ENCODE measurements at regions not wholly inside any gene's neighbourhood (a gene's known extent, or its start where the extent isn't known, plus 50 kb on each side); places are given as distances from the start of the nearest gene placed in this dataset.

GRCh38 chr17:71375948-71376347, 744.9 kb upstream of the SOX9 start:
- TF ChIP-seq EZH2 (IDR thresholded peaks at IDR 0.05), result no peak
- no peak for TF ChIP-seq FOXP2 (optimal IDR thresholded peaks at IDR 0.05; ENCODE audit: control extremely low read depth, extremely low read length, insufficient read depth)
